ENCODE measurements at regions not wholly inside any gene's neighbourhood (a gene's known extent, or its start where the extent isn't known, plus 50 kb on each side); places are given as distances from the start of the nearest gene placed in this dataset.

- TF ChIP-seq POLR2A (IDR thresholded peaks at IDR 0.05) (no peak), CTCF (IDR thresholded peaks at IDR 0.05) (no peak), EP300 (IDR thresholded peaks at IDR 0.05) (no peak)
Observed at GRCh38 chr2:200079356-200079755, 124.0 kb downstream of the MAIP1 start.
